HG03442 (cell line): ENCODE measurements at regions not wholly inside any gene's neighbourhood (a gene's known extent, or its start where the extent isn't known, plus 50 kb on each side); places are given as distances from the start of the nearest gene placed in this dataset.

Experiments
- ATAC-seq: cut with Tn5 transposase; IDR thresholded peaks from one replicate; pipeline ENCODE4 v1.9.1; 2021; ENCODE audit warnings: mild to moderate bottlenecking, moderate library complexity; ENCODE audit not compliant: unreplicated experiment

- peak; percentile 50 for ATAC-seq
Measured at GRCh38 chr16:20175358-20175757, 101.7 kb upstream of the GPR139 start.

- no peak for ATAC-seq
Measured at GRCh38 chr16:20167323-20167722, 93.6 kb upstream of the GPR139 start.

- no peak for ATAC-seq
Measured at GRCh38 chr16:20166531-20167235, 93.0 kb upstream of the GPR139 start.

GRCh38 chr16:20153444-20153843 lies 79.8 kb upstream of the GPR139 start:
- ATAC-seq: no peak

GRCh38 chr16:20147091-20147490 lies 73.4 kb upstream of the GPR139 start:
- no peak for ATAC-seq

GRCh38 chr16:20141956-20142355 lies 68.3 kb upstream of the GPR139 start:
- ATAC-seq: no peak

GRCh38 chr16:20137909-20138308 lies 64.2 kb upstream of the GPR139 start:
- no peak for ATAC-seq

GRCh38 chr16:20137194-20137593 lies 63.5 kb upstream of the GPR139 start:
- ATAC-seq: no peak

GRCh38 chr16:20136446-20136968 lies 62.8 kb upstream of the GPR139 start:
- ATAC-seq: no peak

- ATAC-seq: no peak
Measured at GRCh38 chr16:20129375-20129774, 55.7 kb upstream of the GPR139 start.
